T-helper 17 cell (primary cell): ENCODE measurements at regions not wholly inside any gene's neighbourhood (a gene's known extent, or its start where the extent isn't known, plus 50 kb on each side); places are given as distances from the start of the nearest gene placed in this dataset.

Source experiments
- ATAC-seq: fragments of 150-1000 bp; cut with Tn5 transposase; 2 replicates; pipeline ENCODE4 v1.10.0; 2021; ENCODE audit warnings: mild to moderate bottlenecking, moderate library complexity
- DNase-seq, 3 donors: peaks; one replicate each; pipeline versions ENCODE4 v3.0.0 to v3.0.0-alpha.2; 2020 to 2021
- H3K9me3 ChIP-seq: one replicate; pipeline ENCODE4 v1.7.0; 2013; ENCODE audit warnings: low read length, mild to moderate bottlenecking; ENCODE audit not compliant: control insufficient read depth, poor library complexity, severe bottlenecking
- H3K27ac Mint-ChIP-seq: one replicate; pipeline ENCODE4 v1.8.0; 2022; ENCODE audit warnings: mild to moderate bottlenecking, moderate library complexity, mixed read lengths
- H3K27me3 Mint-ChIP-seq: one replicate; pipeline ENCODE4 v1.8.0; 2022; ENCODE audit warnings: mixed read lengths
- H3K36me3 Mint-ChIP-seq: one replicate; pipeline ENCODE4 v1.8.0; 2022; ENCODE audit warnings: low read depth, mixed read lengths
- H3K4me1 Mint-ChIP-seq: one replicate; pipeline ENCODE4 v1.8.0; 2022; ENCODE audit warnings: mild to moderate bottlenecking, mixed read lengths
- H3K4me3 Mint-ChIP-seq: one replicate; pipeline ENCODE4 v1.8.0; 2022; ENCODE audit warnings: mild to moderate bottlenecking, moderate library complexity, mixed read lengths

DNA sequence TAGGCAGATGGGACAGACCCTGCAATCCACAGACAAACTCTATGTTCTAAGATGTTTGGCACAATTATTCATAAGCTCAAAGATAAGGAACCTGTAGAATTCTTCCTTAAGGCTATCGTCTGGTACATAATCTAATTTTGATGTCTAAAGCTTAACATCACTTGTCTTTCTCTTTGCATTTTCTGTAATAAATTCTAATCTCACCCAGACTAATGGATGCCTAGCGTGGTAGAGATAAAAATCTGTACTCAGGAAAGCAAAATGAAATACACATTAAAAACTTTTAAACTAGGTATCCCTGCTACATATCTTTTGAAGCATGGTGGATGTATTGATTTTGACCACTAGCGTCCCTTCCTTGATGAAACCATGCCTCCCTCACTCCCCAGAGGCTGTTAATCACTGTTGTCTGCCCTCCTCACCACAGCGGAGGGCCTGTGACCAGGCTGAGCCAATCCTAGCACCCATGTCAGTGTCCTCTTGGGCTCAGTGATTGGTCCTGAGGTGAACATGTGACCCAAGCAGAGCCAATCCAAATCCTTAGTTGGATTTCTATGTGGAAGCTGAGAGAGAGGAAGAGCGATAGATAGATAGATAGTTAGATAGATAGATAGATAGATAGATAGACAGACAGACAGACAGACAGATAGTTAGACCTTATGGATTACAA lies 82.2 kb upstream of the GRK3 start:
- Mint-ChIP-seq H3K27me3 (peaks cover 9% of the 10 kb centered on the region), H3K36me3 (peaks cover 2% of the 10 kb centered on the region), H3K27ac (no peak overlapping the region)

DNA sequence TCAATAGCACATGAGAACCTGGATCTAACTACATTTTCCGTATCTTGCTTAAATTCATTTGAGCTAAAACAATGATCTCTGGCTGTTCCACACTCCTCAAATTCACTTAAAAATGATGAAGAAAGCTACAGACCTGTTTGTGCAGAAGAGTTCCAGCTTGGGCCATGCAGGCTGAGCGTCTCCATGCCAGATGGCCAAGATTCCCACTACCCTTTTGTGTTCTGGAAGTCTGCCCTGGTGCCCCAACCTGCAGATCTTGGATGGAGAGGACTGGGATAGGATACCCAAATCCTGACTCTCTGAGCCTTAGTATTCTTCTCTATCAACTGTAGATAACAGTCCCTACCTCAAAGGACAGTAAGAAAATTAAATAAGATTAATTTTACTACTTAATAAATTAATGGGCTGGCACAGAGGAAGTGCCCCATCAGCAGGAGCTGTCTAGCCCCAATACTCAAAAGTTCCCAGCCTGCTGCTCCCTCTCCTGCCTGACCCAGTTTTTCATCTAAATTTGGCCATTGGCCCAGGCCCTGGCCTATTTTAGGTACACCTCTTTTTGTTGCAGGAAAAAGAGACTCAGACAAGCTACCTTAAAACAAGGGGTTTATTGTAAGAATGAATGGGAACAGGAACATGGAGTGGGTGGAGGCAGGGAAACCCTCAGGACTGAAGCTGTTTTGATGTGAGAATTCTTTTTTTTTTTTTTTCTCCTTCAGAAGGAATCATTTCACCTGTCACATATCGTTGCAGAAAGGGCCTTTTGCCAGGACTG lies 81.4 kb upstream of the GRK3 start:
- Mint-ChIP-seq H3K36me3 (peaks cover 2% of the 10 kb centered on the region), H3K27me3 (peaks cover 9% of the 10 kb centered on the region), H3K27ac (no peak overlapping the region), H3K4me1 (peaks cover 2% of the 10 kb centered on the region), H3K4me3 (no peak overlapping the region)
- no peak for ATAC-seq
- no peaks in the 10 kb centered on the region for H3K9me3 ChIP-seq
- DNase-seq, result no peak

More for the DNA sequence above, 82.2 kb upstream of the GRK3 start:
- peaks cover 2% of the 10 kb centered on the region for H3K4me1 Mint-ChIP-seq
- DNase-seq (no peak), ATAC-seq (no peak)
- H3K9me3 ChIP-seq, result no peaks in the 10 kb centered on the region
- H3K4me3 Mint-ChIP-seq, result no peak overlapping the region

DNA sequence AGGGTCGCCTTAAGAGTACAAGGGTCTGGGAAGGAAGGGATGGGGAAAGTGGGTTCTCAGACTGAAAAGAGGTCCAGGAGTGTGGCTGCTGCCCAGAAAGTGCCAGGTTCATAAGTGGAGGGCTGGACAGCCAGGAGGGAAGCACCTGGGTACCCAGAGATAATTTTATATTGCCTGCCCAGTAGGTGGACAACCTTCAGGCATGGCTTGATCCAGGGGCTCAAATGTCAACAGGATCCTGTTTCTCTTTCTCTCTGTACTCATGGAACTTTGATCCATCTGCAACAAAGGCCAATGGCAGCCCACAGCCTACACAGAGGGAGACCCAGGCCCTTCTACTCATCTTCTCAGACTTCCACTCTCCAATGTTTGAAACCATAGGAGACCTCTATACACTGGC lies 80.5 kb upstream of the GRK3 start:
- Mint-ChIP-seq H3K4me1 (peaks cover 2% of the 10 kb centered on the region), H3K27ac (no peak overlapping the region), H3K27me3 (peaks cover 9% of the 10 kb centered on the region), H3K4me3 (no peak overlapping the region), H3K36me3 (peaks cover 2% of the 10 kb centered on the region)
- no peak for DNase-seq
- ATAC-seq, result no peak
- H3K9me3 ChIP-seq, result no peaks in the 10 kb centered on the region

DNA sequence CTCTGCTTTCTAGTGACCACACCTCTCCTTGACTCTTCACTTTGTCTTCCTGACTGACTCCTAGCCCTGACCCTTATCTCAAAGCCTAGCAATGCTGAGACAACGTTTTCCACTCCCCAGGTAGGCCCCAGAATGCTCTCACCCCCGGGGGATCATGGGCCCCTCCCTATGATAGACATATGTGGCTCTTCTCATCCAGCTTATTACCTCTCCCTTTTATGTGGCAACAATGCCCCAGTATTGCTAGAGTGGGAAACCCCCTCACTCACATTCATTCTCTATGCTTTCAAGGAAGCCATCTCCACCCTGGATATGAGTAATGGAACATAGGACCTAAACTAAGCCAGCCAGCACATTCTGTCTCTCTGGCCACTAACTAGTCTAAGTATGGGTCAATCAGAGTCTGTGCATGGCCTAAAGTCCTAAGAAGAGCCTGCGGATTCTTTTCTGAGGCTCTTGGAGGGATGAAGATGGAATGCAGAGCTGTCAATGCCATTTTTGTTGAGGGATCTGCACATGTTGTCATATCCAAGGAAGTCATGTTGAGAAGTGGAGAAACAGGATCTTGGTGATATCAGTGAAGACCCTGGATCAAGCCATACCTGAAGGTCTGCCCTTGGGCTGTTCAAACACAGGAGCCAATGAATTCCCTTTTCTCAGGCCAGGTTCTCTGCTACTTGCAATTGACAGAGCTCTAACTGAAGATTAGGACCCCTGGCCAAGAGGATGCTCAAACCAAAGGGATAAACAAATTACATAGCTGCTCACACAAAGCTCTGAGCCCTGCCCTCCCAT lies 79.8 kb upstream of the GRK3 start:
- peaks cover 4% of the 10 kb centered on the region for H3K4me1 Mint-ChIP-seq
- no peaks in the 10 kb centered on the region for H3K9me3 ChIP-seq
- ATAC-seq (no peak), DNase-seq (no peak)
- H3K4me3 Mint-ChIP-seq, result no peak overlapping the region
- peaks cover 2% of the 10 kb centered on the region for H3K36me3 Mint-ChIP-seq
- H3K27me3 Mint-ChIP-seq, result peaks cover 9% of the 10 kb centered on the region
- no peak overlapping the region for H3K27ac Mint-ChIP-seq

DNA sequence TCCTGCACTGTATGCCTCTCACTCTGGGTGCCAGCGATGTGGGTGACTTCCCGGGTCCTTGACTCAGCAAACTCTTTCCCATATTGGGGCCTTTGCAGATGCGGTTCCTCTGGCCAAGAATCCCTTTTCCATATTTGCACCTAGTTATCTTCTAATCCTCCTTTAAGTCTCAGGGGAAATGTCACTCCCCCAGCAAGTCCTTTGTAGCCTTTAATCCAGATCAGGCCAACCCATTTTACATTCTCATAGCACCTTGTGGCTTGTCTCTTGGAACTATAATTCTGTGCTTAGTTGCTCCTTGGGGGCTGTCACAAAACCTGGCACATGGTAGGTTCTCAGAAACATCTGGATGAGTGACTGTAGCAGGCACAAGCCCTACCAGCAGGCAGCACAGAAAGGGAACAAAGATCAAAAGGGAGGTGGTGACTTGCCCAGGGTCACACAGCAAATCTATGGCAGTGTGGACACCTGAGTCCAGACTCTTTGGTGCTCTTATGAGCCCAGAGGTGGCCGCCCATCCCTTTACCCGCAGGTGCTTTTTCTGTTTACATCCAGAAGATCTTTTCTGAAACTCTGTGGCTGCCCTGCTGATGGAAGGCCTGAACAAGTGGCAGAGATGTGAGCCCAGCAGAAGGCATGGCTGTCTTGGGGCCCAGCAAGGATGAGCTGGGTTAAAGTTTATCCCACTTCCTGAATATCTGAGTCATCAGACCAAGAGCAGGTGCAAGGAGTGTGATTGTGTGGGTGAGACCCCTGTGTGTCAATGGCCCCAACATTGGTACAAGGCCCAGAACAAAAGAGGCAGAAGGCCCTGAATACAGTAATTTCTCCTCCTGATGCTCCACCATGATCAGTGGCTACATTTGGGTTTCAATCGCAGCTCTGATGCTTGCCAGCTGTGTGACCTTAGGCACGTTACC lies 78.6 kb upstream of the GRK3 start:
- Mint-ChIP-seq H3K4me1 (peaks cover 4% of the 10 kb centered on the region), H3K4me3 (no peak overlapping the region), H3K27ac (no peak overlapping the region), H3K36me3 (peaks cover 2% of the 10 kb centered on the region), H3K27me3 (peaks cover 15% of the 10 kb centered on the region)
- DNase-seq (no peak), ATAC-seq (no peak)
- no peaks in the 10 kb centered on the region for H3K9me3 ChIP-seq

DNA sequence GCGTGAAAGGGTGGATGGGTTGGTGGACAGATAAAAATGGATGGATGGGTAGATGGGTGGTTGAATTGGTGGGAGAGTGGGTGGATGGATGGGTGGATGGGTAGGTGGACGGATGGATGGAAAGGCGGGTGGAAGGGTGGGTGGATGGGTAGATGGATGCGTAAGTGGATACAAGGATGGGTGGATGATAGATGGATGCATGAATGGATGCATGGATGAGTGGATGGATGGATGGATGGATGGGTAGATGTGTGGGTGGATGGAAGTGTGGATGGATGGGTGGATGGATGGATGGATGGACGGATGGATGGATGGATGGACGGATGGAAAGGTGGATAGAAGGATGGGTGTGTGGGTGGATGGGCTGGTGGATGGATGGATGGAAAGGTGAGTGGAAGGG lies 77.0 kb upstream of the GRK3 start:
- H3K4me1 Mint-ChIP-seq, result peaks cover 2% of the 10 kb centered on the region
- no peaks in the 10 kb centered on the region for H3K36me3 Mint-ChIP-seq
- no peak overlapping the region for H3K4me3 Mint-ChIP-seq
- no peaks in the 10 kb centered on the region for H3K9me3 ChIP-seq
- no peak for DNase-seq
- H3K27me3 Mint-ChIP-seq, result peaks cover 20% of the 10 kb centered on the region
- no peak overlapping the region for H3K27ac Mint-ChIP-seq
- ATAC-seq, result no peak

DNA sequence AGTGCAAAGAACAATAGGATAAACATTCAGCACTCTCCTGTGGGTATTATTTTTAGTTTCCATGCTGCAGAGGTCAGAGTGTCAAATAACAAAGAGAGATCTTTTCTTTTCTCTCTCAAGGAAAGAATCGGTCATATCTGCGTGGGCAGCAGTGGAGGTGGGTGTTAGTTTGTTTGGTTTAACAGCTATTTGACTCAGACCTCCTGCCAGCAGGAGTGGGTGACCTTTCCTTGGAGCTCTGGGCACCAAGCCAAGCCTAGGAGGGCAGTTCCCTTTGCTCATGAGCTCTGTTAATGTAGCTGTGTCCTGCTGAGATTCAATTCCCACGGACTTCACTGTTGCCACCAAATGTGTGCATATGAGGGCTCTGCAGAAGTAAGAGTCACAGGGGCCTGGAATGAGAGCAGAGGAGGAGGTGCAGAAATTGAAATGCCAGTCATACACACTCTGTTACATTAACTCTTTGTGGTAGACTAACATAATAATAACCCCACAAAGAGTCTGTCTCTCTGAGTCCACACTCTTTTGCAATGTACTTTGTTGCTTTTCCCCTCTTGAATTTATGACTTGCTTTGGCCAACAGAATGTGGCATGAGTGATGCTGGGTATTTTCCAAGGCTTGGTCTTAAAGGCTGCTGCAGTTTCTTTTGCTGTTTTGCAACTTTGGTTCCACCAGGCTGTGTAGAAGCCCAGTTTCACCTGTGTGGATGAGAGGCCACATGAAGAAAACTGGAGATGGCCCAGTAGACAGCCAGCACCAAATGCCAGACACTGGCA lies 76.0 kb upstream of the GRK3 start:
- DNase-seq (no peak), ATAC-seq (no peak)
- Mint-ChIP-seq H3K36me3 (no peaks in the 10 kb centered on the region), H3K4me3 (no peak overlapping the region), H3K27ac (no peak overlapping the region), H3K27me3 (peaks cover 26% of the 10 kb centered on the region), H3K4me1 (peaks cover 2% of the 10 kb centered on the region)
- H3K9me3 ChIP-seq, result no peaks in the 10 kb centered on the region

DNA sequence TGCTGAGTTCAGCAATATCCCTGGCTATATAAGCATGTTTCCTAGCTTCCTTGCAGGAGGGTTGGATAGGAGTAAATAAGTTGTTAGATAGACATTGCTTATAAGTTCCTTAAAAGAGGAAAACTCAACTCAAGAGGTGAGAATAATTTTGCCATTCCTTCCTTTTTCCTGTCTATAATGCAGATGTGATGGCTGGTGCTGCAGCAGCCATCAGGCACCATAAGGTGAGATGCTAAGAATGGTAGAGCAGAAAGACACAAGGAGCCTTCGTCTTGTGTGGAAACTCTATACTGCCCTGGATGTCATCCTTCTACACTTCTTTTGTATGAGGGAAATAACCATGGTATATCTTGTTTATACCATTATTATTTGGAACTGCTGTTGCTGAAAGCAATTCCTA lies 74.5 kb upstream of the GRK3 start:
- H3K9me3 ChIP-seq, result no peaks in the 10 kb centered on the region
- H3K27ac Mint-ChIP-seq, result no peak overlapping the region
- no peak for DNase-seq
- H3K4me1 Mint-ChIP-seq, result peaks cover 5% of the 10 kb centered on the region
- H3K27me3 Mint-ChIP-seq, result peaks cover 42% of the 10 kb centered on the region
- no peak for ATAC-seq
- H3K4me3 Mint-ChIP-seq, result no peak overlapping the region
- H3K36me3 Mint-ChIP-seq, result no peaks in the 10 kb centered on the region

DNA sequence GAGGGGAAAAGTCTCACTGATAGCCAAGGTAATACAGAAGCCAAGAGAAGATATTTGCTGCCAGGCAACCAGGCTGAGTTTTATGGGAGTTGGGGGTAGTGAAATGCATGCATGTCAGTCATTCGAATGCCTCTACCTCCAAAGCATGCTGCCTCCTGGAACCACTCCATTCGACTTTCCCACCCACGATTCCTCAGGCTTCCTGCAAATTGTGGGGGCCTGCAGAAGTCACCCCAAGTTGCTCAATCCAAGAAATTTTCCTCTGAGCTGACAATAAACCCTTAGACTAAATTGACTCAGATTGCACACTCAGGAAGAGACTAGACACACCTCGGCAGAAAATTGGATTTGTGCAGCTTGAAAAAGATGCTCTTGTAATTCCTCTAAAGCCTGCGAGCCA lies 73.6 kb upstream of the GRK3 start:
- ATAC-seq, result no peak
- peaks cover 2% of the 10 kb centered on the region for H3K36me3 Mint-ChIP-seq

DNA sequence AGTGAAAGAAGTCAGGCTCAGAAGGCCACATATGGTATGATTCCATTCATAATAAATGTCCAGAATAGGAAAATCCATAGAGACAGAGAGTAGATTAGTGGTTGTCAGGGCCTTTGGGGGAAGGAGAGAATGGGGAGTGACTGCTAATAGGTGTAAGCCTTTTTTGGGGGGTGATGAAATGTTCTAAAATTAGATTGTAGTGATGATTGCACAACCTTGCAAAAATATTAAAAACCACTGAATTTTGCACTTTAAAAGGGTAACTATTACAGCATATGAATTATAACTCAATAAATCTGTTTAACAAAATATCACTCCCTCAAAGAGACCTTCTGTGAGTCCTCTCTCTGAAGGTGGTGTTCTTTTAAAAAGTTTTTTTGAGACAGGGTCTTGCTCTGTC lies 72.3 kb upstream of the GRK3 start:
- ATAC-seq (no peak), DNase-seq (no peak)
- Mint-ChIP-seq H3K4me1 (peaks cover 5% of the 10 kb centered on the region), H3K36me3 (peaks cover 4% of the 10 kb centered on the region), H3K27me3 (peaks cover 60% of the 10 kb centered on the region), H3K4me3 (no peak overlapping the region), H3K27ac (no peak overlapping the region)
- H3K9me3 ChIP-seq, result no peaks in the 10 kb centered on the region

More for the DNA sequence above, 73.6 kb upstream of the GRK3 start:
- Mint-ChIP-seq H3K4me3 (no peak overlapping the region), H3K4me1 (peaks cover 5% of the 10 kb centered on the region), H3K27me3 (peaks cover 48% of the 10 kb centered on the region), H3K27ac (no peak overlapping the region)
- DNase-seq, result no peak
- H3K9me3 ChIP-seq, result no peaks in the 10 kb centered on the region

DNA sequence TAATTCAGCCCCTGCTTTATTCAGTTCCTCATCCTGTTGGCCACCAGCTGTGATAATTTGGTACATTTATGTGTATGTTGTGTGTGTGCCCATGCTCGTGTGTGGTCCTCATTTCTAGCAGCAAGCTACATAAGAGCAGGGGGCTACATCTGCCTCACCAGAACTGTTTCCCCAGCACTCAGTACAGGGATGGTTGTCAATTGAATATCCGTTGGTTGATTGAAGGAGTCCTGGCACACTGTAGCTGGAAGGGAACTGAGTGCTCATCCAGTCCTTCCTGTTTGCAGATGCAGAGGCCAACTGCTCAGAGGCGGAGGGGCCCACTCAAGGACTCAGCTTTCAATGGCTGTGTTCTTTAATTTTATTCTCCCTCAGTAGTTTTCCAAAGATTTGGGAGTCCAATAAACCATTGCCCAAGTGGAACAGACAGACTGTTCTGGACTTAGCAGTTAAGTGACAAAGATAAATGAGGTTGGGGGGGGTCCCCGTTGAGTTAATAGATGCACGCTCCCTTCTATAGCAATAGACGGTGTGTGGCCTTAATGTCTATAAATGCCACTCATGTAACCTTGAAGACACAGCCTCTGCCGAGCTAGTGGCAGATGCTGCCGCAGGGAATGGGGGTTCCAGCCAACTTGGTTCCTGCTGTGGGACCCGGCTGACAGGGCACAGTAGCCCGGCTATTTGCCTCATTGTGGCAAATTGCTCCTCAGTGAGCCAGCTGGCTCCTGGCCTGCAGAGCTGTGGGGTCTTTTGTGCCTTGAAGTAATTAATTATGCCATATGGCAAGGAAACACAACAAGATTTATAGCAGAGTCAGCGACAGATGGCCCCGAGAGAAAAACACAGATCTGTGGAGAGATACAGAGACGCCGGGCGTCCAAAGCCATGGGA lies 71.4 kb upstream of the GRK3 start:
- H3K27ac Mint-ChIP-seq, result no peak overlapping the region
- peaks cover 4% of the 10 kb centered on the region for H3K36me3 Mint-ChIP-seq
- DNase-seq (no peak), ATAC-seq (no peak)
- no peak overlapping the region for H3K4me3 Mint-ChIP-seq
- peaks cover 5% of the 10 kb centered on the region for H3K4me1 Mint-ChIP-seq
- peaks cover 66% of the 10 kb centered on the region for H3K27me3 Mint-ChIP-seq
- no peaks in the 10 kb centered on the region for H3K9me3 ChIP-seq
